OCI-LY1 (cell line): ENCODE measurements at regions not wholly inside any gene's neighbourhood (a gene's known extent, or its start where the extent isn't known, plus 50 kb on each side); places are given as distances from the start of the nearest gene placed in this dataset.

Source experiments
- EZH2 ChIP-seq: fragments of 200-600 bp; sonication (generic), shearing (Covaris generic); IDR thresholded peaks from 2 replicates; pipeline ENCODE4 v1.8.0; 2017; ENCODE audit warnings: borderline replicate concordance, mixed run types, mild to moderate bottlenecking, antibody characterized with exemption, low read length, moderate library complexity, mixed read lengths
- TF ChIP-seq, protein P1 (sequence below): fragments of 200-600 bp; sonication (generic), shearing (Covaris generic); IDR thresholded peaks from 2 replicates; pipeline ENCODE4 v1.5.1; 2017; ENCODE audit warnings: mild to moderate bottlenecking, antibody characterized with exemption, low read length, moderate library complexity, mixed read lengths

DNA sequence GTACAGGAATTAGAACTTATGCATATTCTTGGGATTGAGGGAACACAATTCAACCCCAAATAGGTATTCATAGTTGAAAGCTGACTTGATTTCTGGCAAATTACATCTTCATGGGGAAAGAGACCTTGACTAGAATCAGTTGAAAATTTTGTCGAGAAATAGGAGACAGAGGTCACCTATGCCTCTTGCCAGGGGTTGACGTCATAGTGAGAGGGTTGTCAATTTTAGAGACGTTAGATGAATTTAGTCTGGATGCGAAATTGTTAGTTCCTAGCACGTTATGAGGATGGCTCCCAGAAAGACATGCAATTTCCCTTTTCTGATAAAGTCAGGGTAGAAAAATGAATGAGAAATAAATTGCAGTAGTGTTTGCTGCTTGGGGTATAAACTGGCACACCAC is 59.3 kb downstream of the SEC61G start:
- no peak for TF ChIP-seq EZH2
- TF ChIP-seq, protein P1, sequence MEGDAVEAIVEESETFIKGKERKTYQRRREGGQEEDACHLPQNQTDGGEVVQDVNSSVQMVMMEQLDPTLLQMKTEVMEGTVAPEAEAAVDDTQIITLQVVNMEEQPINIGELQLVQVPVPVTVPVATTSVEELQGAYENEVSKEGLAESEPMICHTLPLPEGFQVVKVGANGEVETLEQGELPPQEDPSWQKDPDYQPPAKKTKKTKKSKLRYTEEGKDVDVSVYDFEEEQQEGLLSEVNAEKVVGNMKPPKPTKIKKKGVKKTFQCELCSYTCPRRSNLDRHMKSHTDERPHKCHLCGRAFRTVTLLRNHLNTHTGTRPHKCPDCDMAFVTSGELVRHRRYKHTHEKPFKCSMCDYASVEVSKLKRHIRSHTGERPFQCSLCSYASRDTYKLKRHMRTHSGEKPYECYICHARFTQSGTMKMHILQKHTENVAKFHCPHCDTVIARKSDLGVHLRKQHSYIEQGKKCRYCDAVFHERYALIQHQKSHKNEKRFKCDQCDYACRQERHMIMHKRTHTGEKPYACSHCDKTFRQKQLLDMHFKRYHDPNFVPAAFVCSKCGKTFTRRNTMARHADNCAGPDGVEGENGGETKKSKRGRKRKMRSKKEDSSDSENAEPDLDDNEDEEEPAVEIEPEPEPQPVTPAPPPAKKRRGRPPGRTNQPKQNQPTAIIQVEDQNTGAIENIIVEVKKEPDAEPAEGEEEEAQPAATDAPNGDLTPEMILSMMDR, result no peak
